HUES64 (cell line): ENCODE measurements at regions not wholly inside any gene's neighbourhood (a gene's known extent, or its start where the extent isn't known, plus 50 kb on each side); places are given as distances from the start of the nearest gene placed in this dataset.

Experiments used
- H3K27ac ChIP-seq: 2 replicates; pipeline ENCODE4 v1.7.0; 2013; ENCODE audit warnings: low read depth, low read length, inconsistent platforms
- H3K27me3 ChIP-seq: 2 replicates; pipeline ENCODE4 v1.6.1; 2013; ENCODE audit warnings: mild to moderate bottlenecking, low read length; ENCODE audit not compliant: insufficient read depth
- H3K36me3 ChIP-seq: 2 replicates; pipeline ENCODE4 v1.6.1; 2013; ENCODE audit warnings: mild to moderate bottlenecking, low read length; ENCODE audit not compliant: insufficient read depth
- H3K4me1 ChIP-seq: 2 replicates; pipeline ENCODE4 v1.6.1; 2013; ENCODE audit warnings: mild to moderate bottlenecking, low read length, moderate library complexity; ENCODE audit not compliant: insufficient read depth
- H3K4me3 ChIP-seq: 2 replicates; pipeline ENCODE4 v1.5.1; 2013; ENCODE audit warnings: mild to moderate bottlenecking, low read length, moderate library complexity
- H3K9ac ChIP-seq: 2 replicates; pipeline ENCODE4 v1.6.1; 2013; ENCODE audit warnings: mild to moderate bottlenecking, low read depth, low read length
- H3K9me3 ChIP-seq: 2 replicates; pipeline ENCODE4 v1.6.1; 2013; ENCODE audit warnings: low read depth, low read length; ENCODE audit not compliant: insufficient read depth
- WGBS: fragments of 150-250, 120-280 bp; methylation state at CpG from one replicate; pipeline ENCODE4 v1.1.7; 2013; ENCODE audit warnings: missing lambda C conversion rate; 5-methylcytosine and 5-hydroxymethylcytosine counted together

DNA sequence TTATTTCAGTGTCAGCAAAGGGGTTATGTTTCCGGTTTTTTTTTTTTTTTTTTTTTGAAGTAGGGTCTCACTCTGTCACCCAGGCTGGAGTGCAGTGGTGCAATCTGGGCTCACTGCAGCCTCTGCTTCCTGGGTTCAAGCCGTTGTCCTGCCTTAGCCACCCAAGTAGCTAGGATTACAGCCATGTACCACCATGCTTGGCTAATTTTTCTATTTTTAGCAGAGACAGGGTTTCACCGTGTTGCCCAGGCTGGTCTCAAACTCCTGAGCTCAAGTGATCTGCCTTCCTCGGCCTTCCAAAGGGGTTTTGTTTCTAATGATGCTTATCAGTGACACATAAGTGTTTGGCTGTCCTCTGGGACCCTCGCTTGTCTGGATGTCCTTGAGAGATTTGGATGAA lies 235.7 kb upstream of the C2CD4B start:
- H3K4me1 ChIP-seq = no peaks in the 10 kb centered on the region
- no peak overlapping the region for H3K27ac ChIP-seq
- H3K9me3 ChIP-seq = peaks cover 31% of the 10 kb centered on the region
- H3K27me3 ChIP-seq = no peaks in the 10 kb centered on the region
- 0 out of 2 replicates have a peak, but pooled peaks cover 3% of the 10 kb centered on the region for H3K36me3 ChIP-seq
- no peak overlapping the region for H3K9ac ChIP-seq
- no peak overlapping the region for H3K4me3 ChIP-seq
- 93% methylated on average over 5 of the region's 5 CpGs for WGBS

DNA sequence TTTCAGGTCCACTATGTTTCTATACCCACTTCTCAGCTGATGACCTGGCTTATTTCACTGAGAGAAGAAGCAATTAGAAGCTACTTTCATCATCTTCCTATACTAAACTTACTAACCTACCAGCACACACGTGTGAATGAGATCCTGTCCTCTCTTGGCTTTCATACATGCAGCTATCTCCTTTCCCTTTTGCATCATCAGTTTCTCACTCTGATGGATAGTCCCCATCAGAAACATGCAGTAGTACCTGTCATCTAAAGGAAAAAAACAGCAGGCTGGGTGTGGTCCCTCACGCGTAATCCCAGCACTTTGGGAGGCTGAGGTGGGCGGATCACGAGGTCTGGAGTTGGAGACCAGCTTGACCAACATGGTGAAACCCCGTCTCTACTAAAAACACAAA lies 237.6 kb upstream of the C2CD4B start:
- no peak overlapping the region for H3K27ac ChIP-seq
- H3K4me1 ChIP-seq = no peaks in the 10 kb centered on the region
- peaks cover 27% of the 10 kb centered on the region for H3K9me3 ChIP-seq
- H3K36me3 ChIP-seq = 0 out of 2 replicates have a peak, but pooled peaks cover 3% of the 10 kb centered on the region
- no peak overlapping the region for H3K4me3 ChIP-seq
- no peak overlapping the region for H3K9ac ChIP-seq
- no peaks in the 10 kb centered on the region for H3K27me3 ChIP-seq
- 96% methylated on average over 6 of the region's 6 CpGs for WGBS

DNA sequence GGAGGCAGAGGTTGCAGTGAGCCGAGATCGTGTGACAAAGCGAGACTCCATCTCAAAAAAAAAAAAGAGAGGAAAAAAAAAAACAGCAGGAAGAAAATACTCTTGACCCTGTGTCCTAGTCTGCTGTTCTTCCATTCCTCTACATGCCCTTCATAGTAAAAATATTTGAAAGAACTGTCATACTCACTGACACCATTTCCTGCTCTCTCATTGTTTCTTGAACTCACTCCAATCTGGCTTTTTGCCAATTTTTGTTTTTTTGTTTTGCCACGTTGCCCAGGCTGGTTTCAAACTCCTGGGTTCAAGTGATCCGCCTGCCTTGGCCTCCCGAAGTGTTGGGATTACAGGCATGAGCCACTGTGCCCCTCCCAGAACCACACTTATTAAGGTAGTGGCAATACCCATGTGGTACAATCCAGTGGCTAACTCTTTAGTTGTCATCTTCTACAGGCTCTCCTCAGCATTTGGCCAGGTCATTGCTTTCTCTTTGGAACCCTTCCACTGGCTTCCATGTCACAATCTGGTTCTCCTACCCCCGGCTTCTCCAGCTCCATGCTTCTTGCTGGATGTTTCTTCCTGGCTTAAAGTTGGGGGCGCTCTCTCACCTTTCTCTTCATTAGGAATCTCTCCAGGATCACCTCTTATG lies 238.2 kb upstream of the C2CD4B start:
- 0 out of 2 replicates have a peak, but pooled peaks cover 3% of the 10 kb centered on the region for H3K36me3 ChIP-seq
- H3K27me3 ChIP-seq = no peaks in the 10 kb centered on the region
- peaks cover 21% of the 10 kb centered on the region for H3K9me3 ChIP-seq
- no peak overlapping the region for H3K27ac ChIP-seq
- no peaks in the 10 kb centered on the region for H3K4me1 ChIP-seq
- no peak overlapping the region for H3K9ac ChIP-seq
- 95% methylated on average over 8 of the region's 8 CpGs for WGBS
- H3K4me3 ChIP-seq = no peak overlapping the region

DNA sequence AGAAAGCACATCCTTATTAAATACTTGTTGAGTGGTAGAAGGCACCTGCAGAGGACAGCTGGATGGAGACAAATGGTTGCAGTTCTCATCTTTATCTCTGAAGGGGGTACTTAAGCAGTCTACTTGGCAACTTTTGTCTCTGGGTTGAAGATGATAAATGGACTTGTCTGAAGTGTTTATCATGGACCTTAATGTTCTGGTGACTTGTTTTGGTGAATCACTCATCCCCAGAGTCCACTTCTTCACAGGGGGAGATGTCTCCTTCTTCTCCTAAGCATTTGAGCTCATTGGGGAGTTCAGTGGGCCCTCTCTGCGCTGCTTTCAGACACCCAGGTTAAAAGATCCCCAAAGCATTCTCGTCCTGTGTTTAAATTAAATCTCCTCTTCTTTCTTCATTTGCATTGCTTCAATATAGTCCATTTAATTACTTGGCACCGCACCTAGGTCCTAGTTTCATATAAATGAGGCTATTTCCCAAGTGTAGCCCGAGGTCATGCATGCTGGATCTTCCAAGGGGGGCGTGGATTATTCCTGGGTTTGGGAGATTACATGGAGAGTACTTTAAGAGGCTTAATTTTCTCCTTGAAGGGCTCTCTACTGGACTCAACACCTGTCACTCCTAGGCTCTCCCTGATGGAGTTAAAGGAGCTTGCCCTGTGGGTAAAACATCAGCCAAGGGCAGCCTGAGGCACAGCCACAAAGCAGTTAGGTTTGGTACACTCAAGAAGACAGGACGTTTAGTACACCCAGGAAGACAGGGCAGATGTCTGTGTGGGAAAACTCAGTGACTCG lies 239.3 kb upstream of the C2CD4B start:
- Histone ChIP-seq H3K4me3 (no peak overlapping the region), H3K4me1 (no peaks in the 10 kb centered on the region), H3K27ac (no peak overlapping the region), H3K9ac (no peak overlapping the region), H3K36me3 (0 out of 2 replicates have a peak, but pooled peaks cover 2% of the 10 kb centered on the region), H3K9me3 (peaks cover 11% of the 10 kb centered on the region), H3K27me3 (no peaks in the 10 kb centered on the region)
- 85% methylated on average over 7 of the region's 7 CpGs for WGBS

DNA sequence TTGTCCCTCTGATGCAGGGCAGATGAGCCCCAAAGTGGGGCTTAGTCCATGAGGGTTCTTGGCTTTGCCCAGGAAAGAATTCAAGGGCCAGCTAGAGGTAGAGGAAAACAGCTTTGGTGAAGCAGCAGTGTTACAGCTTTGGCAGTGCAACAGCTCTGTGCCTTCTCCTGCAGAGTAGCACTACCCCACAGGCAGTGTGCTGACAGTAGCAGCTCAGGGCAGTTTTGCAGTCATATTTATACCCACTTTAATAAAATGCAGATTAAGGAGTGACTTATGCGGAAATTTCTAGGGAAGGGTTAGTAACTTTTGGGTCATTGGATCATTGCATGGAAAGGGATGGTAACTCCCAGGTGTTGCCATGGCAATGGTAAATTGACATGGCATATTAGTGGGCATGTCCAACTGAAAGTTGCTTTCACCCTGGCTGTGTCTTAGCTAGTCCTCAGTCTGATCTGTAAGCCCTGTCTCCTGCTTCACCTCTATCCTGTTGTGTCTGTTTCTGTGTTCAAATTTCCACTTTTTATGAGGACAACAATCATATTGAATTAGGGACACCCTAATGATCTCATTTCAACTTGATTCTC lies 241.3 kb upstream of the C2CD4B start:
- no peak overlapping the region for H3K9ac ChIP-seq
- H3K36me3 ChIP-seq = no peaks in the 10 kb centered on the region
- no peaks in the 10 kb centered on the region for H3K27me3 ChIP-seq
- WGBS = 92% methylated on average over 1 of the region's 1 CpG
- H3K4me3 ChIP-seq = no peak overlapping the region
- H3K4me1 ChIP-seq = no peaks in the 10 kb centered on the region
- no peak overlapping the region for H3K27ac ChIP-seq
- no peaks in the 10 kb centered on the region for H3K9me3 ChIP-seq

DNA sequence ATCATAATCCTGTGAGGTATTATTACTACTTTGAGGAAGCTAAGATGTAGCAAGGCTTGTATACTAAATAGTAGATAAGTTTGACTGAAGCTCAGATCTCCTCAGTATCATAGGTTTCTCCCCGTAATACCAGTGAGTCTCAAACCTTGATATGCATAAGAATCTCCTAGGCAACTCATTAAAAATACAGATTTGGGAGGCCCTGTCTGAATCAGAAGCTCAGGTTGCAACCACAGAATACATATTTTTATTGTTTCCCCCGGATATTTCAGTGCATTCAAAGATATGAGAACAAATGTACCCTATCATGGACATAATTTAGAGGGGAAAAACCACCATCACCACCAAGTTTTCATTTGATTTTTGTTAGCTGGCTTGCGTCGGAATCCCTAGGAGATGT lies 242.1 kb upstream of the C2CD4B start:
- H3K27me3 ChIP-seq = no peaks in the 10 kb centered on the region
- no peak overlapping the region for H3K27ac ChIP-seq
- no peaks in the 10 kb centered on the region; the same call in 1 of the 2 replicates for H3K4me1 ChIP-seq
- H3K4me3 ChIP-seq = no peak overlapping the region
- H3K36me3 ChIP-seq = no peaks in the 10 kb centered on the region
- H3K9ac ChIP-seq = no peak overlapping the region
- WGBS = 91% methylated on average over 4 of the region's 4 CpGs
- H3K9me3 ChIP-seq = no peaks in the 10 kb centered on the region

DNA sequence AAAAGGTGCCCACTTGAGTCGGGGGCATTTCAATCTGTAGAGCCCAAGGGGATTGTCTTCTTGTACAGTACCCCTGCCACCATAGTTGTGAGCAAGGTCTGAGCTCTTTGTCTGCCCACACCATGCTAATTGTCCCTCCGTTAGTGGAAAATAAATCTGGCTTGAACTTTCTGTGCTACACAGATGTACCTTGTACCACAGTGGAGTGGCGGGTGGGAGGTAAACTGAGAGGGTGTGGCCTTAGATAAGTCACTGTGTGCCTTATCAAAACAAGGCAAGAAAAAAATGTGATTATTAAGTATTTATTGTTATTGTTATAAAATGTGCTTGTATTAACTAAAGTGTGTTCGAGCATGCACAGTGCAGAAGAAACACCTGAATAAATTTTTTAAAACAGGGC lies 242.9 kb upstream of the C2CD4B start:
- H3K9ac ChIP-seq = no peak overlapping the region
- no peaks in the 10 kb centered on the region for H3K36me3 ChIP-seq
- no peaks in the 10 kb centered on the region for H3K27me3 ChIP-seq
- no peak overlapping the region for H3K4me3 ChIP-seq
- no peaks in the 10 kb centered on the region; the same call in 1 of the 2 replicates for H3K4me1 ChIP-seq
- no peak overlapping the region for H3K27ac ChIP-seq
- H3K9me3 ChIP-seq = no peaks in the 10 kb centered on the region
- 95% methylated on average over 4 of the region's 4 CpGs for WGBS

DNA sequence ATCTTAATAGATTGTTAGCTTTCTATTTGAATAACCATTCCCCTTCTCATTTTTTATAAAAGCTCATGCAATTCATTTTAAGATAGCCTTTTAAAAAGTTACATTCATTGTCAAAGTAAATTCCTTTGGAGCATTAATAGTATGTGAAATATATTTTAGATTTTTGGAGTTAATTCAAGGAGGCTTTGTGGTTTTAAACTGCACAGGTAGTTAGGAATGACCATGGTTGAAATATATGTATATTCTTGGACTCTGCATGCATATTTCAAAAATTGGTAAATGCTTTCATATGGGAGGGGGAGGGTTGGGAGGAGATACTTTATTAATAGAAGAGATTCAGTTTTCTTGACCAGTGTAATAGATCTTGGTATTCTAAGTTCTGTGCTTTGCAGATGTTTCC lies 244.4 kb upstream of the C2CD4B start:
- Histone ChIP-seq H3K9ac (no peak overlapping the region), H3K4me3 (no peak overlapping the region), H3K9me3 (no peaks in the 10 kb centered on the region), H3K4me1 (no peaks in the 10 kb centered on the region; the same call in 1 of the 2 replicates), H3K36me3 (no peaks in the 10 kb centered on the region), H3K27me3 (no peaks in the 10 kb centered on the region), H3K27ac (no peak overlapping the region)

DNA sequence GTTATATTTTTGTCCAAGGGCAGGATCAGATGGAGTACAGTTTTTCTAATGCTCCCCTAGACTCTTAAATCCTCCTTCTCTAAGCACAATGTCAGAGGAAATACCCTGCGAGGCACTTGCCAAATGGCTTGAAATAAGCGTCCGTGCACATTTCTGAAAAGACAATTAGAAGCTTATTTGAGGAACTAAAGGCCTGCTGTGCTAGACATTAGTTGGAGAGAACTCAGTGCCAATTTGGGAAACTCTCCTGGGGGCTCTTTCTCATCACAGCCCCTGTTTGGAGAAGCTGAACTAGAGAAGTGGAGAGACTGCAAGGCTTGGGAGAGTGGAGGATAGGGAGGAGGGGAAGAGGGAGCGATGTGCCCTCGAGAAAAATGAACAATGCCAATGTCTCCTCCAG lies 247.6 kb upstream of the C2CD4B start:
- no peak overlapping the region for H3K4me3 ChIP-seq
- WGBS = 94% methylated on average over 5 of the region's 5 CpGs
- H3K27me3 ChIP-seq = no peaks in the 10 kb centered on the region
- peaks cover 10% of the 10 kb centered on the region for H3K4me1 ChIP-seq
- no peak overlapping the region for H3K27ac ChIP-seq
- no peaks in the 10 kb centered on the region for H3K9me3 ChIP-seq
- H3K36me3 ChIP-seq = no peaks in the 10 kb centered on the region
- no peak overlapping the region for H3K9ac ChIP-seq

DNA sequence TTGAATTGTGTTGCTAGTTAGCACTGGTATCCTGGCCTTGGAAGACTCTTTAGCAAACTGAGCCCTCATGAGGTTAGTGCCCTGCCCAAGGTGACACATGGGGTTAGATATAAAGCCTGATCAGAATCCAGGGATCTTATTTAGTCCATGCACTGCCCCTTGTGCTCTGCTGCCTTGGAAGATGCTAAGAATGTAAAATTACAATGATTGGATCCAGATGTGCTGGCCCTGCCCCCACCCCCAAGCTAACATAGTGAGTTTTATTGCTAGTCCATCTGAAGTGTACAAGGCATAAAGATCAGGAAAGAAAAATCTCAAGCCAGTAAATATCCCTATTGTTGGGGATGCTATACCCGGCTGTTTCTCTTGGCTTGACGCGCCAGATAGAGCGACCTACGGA lies 248.1 kb upstream of the C2CD4B start:
- Histone ChIP-seq H3K4me3 (no peak overlapping the region), H3K9ac (no peak overlapping the region)
- 94% methylated on average over 5 of the region's 5 CpGs for WGBS

DNA sequence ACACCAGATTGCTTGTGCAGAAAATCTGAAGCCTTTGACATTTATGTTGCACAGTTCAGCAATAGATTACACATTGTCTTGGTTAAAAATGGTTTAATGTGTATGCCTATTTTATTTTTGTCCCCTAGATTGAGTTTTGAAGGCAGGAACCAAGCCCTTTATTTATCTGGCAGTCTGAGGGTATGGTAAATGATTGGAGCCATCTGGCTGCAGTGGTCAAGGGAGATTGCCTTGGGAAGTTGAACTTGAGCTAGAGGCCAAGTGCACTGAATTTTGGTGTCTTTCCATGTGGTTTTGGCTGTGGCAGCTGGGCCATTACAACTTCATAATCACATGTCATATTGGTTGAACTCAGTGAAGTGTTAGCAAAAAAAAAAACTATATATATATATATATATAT lies 248.7 kb upstream of the C2CD4B start:
- Histone ChIP-seq H3K27ac (no peak overlapping the region), H3K4me3 (no peak overlapping the region), H3K9ac (no peak overlapping the region), H3K4me1 (peaks cover 10% of the 10 kb centered on the region), H3K9me3 (no peaks in the 10 kb centered on the region), H3K27me3 (no peaks in the 10 kb centered on the region), H3K36me3 (no peaks in the 10 kb centered on the region)

More for the DNA sequence above, 248.1 kb upstream of the C2CD4B start:
- no peaks in the 10 kb centered on the region for H3K27me3 ChIP-seq
- no peak overlapping the region for H3K27ac ChIP-seq
- peaks cover 10% of the 10 kb centered on the region for H3K4me1 ChIP-seq
- H3K36me3 ChIP-seq = no peaks in the 10 kb centered on the region
- no peaks in the 10 kb centered on the region for H3K9me3 ChIP-seq
